Skeletal muscle tissue (tissue), 3 donors: ENCODE measurements at regions not wholly inside any gene's neighbourhood (a gene's known extent, or its start where the extent isn't known, plus 50 kb on each side); places are given as distances from the start of the nearest gene placed in this dataset.
"Not testable (repeated sequence)": the region's sequence is repeated elsewhere in the genome, so short reads cannot be mapped to it uniquely, and the experiment has no call there.

Experiments used
- H3K27ac ChIP-seq: one replicate; pipeline ENCODE4 v1.7.0; 2013; ENCODE audit warnings: mild to moderate bottlenecking, low read depth, low read length, inconsistent platforms
- H3K27me3 ChIP-seq, 3 donors: one replicate each; pipeline ENCODE4 v1.7.0; 2013; ENCODE audit warnings: low read length in 3 of 3; ENCODE audit not compliant: control insufficient read depth in 3 of 3, insufficient read depth in 3 of 3
- H3K36me3 ChIP-seq, 3 donors: one replicate each; pipeline ENCODE4 v1.7.0; 2013; ENCODE audit warnings: low read length in 3 of 3; ENCODE audit not compliant: control insufficient read depth in 3 of 3, insufficient read depth in 3 of 3
- H3K4me1 ChIP-seq, 3 donors: one replicate each; pipeline ENCODE4 v1.7.0; 2013; ENCODE audit warnings: low read length in 3 of 3, mild to moderate bottlenecking in 3 of 3; ENCODE audit not compliant: control insufficient read depth in 3 of 3, insufficient read depth in 3 of 3
- H3K4me3 ChIP-seq, 3 donors: one replicate each; pipeline ENCODE4 v1.7.0; 2013; ENCODE audit warnings: low read length in 3 of 3
- H3K9ac ChIP-seq, 3 donors: one replicate each; pipeline ENCODE4 v1.7.0; 2013; ENCODE audit warnings: low read length in 3 of 3, mild to moderate bottlenecking in 3 of 3, moderate library complexity in 2 of 3, low read depth in 1 of 3
- H3K9me3 ChIP-seq, 3 donors: one replicate each; pipeline ENCODE4 v1.7.0; 2013; ENCODE audit warnings: low read length in 3 of 3; ENCODE audit not compliant: control insufficient read depth in 3 of 3
- donor health status: Osteomylitis.

GRCh38 chr5:74519679-74520078, 120.8 kb downstream of the ENC1 start:
- no peak overlapping the region for H3K4me3 ChIP-seq
- H3K27ac ChIP-seq, result no peak overlapping the region
- H3K9me3 ChIP-seq, result no peaks in the 10 kb centered on the region
- no peaks in the 10 kb centered on the region for H3K4me1 ChIP-seq
- no peaks in the 10 kb centered on the region for H3K36me3 ChIP-seq
- H3K9ac ChIP-seq, result no peak overlapping the region
- no peaks in the 10 kb centered on the region for H3K27me3 ChIP-seq

- no peaks in the 10 kb centered on the region for H3K4me1 ChIP-seq
- H3K36me3 ChIP-seq, result no peaks in the 10 kb centered on the region
- H3K9me3 ChIP-seq, result no peaks in the 10 kb centered on the region
- H3K4me3 ChIP-seq, result no peak overlapping the region
- no peaks in the 10 kb centered on the region for H3K27me3 ChIP-seq
- no peak overlapping the region for H3K9ac ChIP-seq
- H3K27ac ChIP-seq, result no peak overlapping the region
Measured at GRCh38 chr5:74519161-74519571, 121.4 kb downstream of the ENC1 start.

GRCh38 chr5:74517700-74518099, 122.8 kb downstream of the ENC1 start:
- Histone ChIP-seq H3K9me3 (no peaks in the 10 kb centered on the region), H3K27me3 (no peaks in the 10 kb centered on the region), H3K4me3 (no peak overlapping the region), H3K27ac (no peak overlapping the region), H3K9ac (no peak overlapping the region), H3K4me1 (no peaks in the 10 kb centered on the region), H3K36me3 (no peaks in the 10 kb centered on the region)

DNA sequence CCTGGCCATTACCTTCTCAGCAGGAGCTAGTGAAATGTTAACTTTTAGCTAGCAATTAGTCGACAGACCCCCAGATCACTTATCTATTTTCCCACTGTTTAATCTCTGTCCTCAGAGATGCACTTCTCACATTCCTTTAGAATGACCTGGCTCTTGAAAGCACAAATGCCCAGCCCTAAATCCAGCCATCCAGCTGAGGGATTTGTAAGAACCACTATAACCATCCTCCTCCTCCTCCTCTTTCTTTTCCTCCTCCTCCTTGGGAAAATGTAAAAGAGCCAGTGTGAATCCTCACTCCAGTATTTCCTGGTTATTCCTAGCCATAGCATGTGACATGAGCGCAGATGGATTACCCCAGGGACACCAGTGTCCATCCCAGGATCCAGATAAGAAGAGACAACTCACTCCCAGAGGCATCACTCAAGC, 124.3 kb downstream of the ENC1 start:
- Histone ChIP-seq H3K27me3 (no peaks in the 10 kb centered on the region), H3K9ac (no peak overlapping the region), H3K4me1 (no peaks in the 10 kb centered on the region), H3K27ac (no peak overlapping the region), H3K9me3 (no peaks in the 10 kb centered on the region), H3K36me3 (no peaks in the 10 kb centered on the region), H3K4me3 (no peak overlapping the region)

DNA sequence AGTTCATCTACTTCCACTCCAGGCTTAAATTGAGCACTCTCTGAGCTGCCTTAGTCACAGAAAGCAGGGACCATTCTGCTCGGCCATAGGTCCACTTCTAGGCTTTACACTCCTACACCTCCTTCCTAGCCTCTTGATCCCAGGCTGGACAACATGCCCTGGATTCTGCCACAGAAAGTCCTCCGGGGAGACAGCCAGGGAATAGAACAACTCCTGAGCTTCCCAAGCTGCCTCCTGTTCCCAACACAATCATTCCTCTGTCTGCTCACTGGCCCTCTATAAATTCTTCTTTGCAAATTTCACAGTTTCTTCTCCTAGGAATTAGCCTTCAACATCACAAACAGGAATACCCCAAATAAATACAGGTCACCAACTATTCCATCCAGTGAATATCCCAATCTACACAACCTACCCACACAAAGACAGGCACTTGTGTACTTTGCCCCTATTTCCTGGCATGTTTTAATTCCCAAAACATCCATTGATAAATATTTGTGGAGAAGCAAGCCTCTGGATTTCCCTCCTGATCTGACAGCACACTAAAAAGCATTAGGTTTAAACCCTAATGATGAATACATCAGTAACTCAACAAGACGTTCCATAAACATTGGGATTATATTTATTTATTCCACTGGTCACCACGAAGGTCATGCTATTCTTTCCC, 125.5 kb downstream of the ENC1 start:
- no peak overlapping the region for H3K9ac ChIP-seq
- no peak overlapping the region for H3K27ac ChIP-seq
- no peaks in the 10 kb centered on the region for H3K27me3 ChIP-seq
- no peaks in the 10 kb centered on the region for H3K9me3 ChIP-seq
- no peaks in the 10 kb centered on the region for H3K36me3 ChIP-seq
- H3K4me1 ChIP-seq, result no peaks in the 10 kb centered on the region
- no peak overlapping the region for H3K4me3 ChIP-seq

- H3K27me3 ChIP-seq, H3K9me3 ChIP-seq, H3K4me1 ChIP-seq, H3K36me3 ChIP-seq, H3K9ac ChIP-seq, H3K4me3 ChIP-seq, H3K27ac ChIP-seq: not testable (repeated sequence)
Measured at GRCh38 chr5:74511770-74512169, 128.8 kb downstream of the ENC1 start.

GRCh38 chr5:74510476-74511075, 130.0 kb downstream of the ENC1 start:
- no peak overlapping the region for H3K9ac ChIP-seq
- H3K27ac ChIP-seq, result no peak overlapping the region
- H3K27me3 ChIP-seq, result no peaks in the 10 kb centered on the region
- no peaks in the 10 kb centered on the region for H3K36me3 ChIP-seq
- H3K9me3 ChIP-seq, result no peaks in the 10 kb centered on the region
- H3K4me1 ChIP-seq, result peaks cover 4 to 7% (median 7%) of the 10 kb centered on the region in 3 donors
- H3K4me3 ChIP-seq, result no peak overlapping the region

DNA sequence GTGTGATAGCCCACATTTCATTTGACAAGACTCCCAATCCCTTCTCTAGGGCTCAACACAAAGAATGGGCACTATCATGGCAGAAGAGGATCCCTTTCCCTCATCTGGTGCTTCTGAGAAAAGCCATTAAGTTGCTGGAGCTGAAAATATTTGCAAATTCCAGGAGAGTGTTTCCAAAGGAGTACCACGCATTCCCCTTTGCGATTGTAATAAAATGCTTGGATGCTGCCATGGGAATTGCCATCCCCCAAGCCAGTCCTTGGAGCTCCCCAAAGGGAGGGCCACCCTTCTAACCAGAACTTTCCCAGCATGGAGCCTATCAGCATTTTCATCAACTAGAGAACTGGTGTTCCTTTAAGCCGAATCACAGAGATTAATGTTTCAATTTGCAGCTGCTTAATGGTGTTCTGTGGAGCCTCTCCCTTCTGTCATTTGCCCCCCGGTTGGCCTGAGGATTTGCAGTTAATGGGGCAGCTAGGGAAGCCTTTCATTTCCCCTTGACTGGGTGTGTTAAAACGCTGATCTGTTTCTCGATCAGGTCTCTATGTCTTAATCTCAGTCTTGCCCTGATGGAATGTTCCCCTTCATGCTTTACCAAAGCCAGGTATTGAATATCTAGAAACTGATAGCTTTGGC, 133.0 kb downstream of the ENC1 start:
- Histone ChIP-seq H3K27ac (no peak overlapping the region), H3K4me3 (no peak overlapping the region), H3K9me3 (no peaks in the 10 kb centered on the region), H3K36me3 (no peaks in the 10 kb centered on the region), H3K4me1 (peaks cover 4 to 7% (median 7%) of the 10 kb centered on the region in 3 donors), H3K27me3 (no peaks in the 10 kb centered on the region), H3K9ac (no peak overlapping the region)

DNA sequence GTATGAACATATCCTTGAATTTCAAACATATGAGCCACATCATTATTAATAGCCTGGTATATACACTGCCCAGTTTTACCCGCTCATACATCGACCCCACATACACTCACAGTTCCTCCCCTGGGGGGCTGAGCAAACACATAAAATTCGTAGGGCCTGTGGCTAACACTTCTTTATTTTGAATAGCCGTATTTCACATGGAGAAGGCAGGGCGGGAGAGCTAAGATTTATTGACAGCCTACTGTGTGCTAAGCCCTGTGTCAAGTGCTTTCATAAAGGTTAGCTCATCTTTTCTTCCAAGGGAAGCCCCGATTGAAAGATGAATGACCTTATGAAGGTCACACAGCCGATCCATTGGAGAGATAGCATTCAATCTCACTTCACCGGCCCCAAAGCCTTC, 134.4 kb downstream of the ENC1 start:
- H3K9me3 ChIP-seq, result no peaks in the 10 kb centered on the region
- no peaks in the 10 kb centered on the region for H3K36me3 ChIP-seq
- no peak overlapping the region for H3K9ac ChIP-seq
- no peaks in the 10 kb centered on the region for H3K27me3 ChIP-seq
- no peak overlapping the region for H3K4me3 ChIP-seq
- no peak overlapping the region for H3K27ac ChIP-seq
- H3K4me1 ChIP-seq, result peaks cover 4 to 10% (median 7%) of the 10 kb centered on the region in 3 donors

DNA sequence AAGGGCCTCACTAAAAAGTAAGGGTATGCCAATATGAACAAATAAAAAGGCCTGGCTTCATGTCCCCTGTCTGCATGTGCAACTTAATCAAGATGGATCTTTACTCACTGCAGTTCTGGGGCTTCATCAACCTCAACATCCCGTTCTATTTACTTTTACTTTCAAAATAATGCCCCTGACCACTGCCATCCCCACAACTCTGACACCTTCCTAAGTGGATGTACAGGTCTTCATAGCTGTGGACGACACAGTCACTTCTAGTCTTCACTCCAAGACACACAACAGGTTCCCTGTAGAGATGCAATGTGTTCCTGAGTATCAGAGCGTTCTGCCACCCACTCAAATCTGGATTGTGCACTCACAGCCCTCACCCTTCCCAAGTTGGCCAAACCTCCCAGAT, 136.1 kb downstream of the ENC1 start:
- Histone ChIP-seq H3K4me1 (peaks cover 4 to 10% (median 7%) of the 10 kb centered on the region in 3 donors), H3K36me3 (no peaks in the 10 kb centered on the region), H3K9ac (no peak overlapping the region), H3K4me3 (no peak overlapping the region), H3K27me3 (no peaks in the 10 kb centered on the region), H3K27ac (no peak overlapping the region), H3K9me3 (no peaks in the 10 kb centered on the region)
